Neuronal stem cell (in vitro differentiated cells): ENCODE measurements at regions not wholly inside any gene's neighbourhood (a gene's known extent, or its start where the extent isn't known, plus 50 kb on each side); places are given as distances from the start of the nearest gene placed in this dataset.

Experiments
- DNase-seq: peaks from one replicate; pipeline ENCODE4 v3.0.0-alpha.2; 2013; ENCODE audit warnings: low spot score
- H2AFZ ChIP-seq: one replicate; pipeline ENCODE4 v1.6.1; 2013; ENCODE audit warnings: mild to moderate bottlenecking, low read length, inconsistent platforms
- H2AK5ac ChIP-seq: 2 replicates; pipeline ENCODE4 v1.6.1; 2013; ENCODE audit warnings: low read depth, mild to moderate bottlenecking, inconsistent platforms, low read length, moderate library complexity, mixed read lengths
- H2BK120ac ChIP-seq: 2 replicates; pipeline ENCODE4 v1.6.1; 2013; ENCODE audit warnings: low read depth, mild to moderate bottlenecking, inconsistent platforms, low read length, moderate library complexity, mixed read lengths
- H2BK12ac ChIP-seq: one replicate; pipeline ENCODE4 v1.6.1; 2013; ENCODE audit warnings: low read length, inconsistent platforms
- H2BK15ac ChIP-seq: 2 replicates; pipeline ENCODE4 v1.6.1; 2013; ENCODE audit warnings: mild to moderate bottlenecking, low read length, inconsistent platforms, mixed read lengths
- H2BK5ac ChIP-seq: one replicate; pipeline ENCODE4 v1.6.1; 2013; ENCODE audit warnings: inconsistent platforms, mild to moderate bottlenecking, low read length, moderate library complexity
- H3K14ac ChIP-seq: one replicate; pipeline ENCODE4 v1.6.1; 2013; ENCODE audit warnings: low read length, inconsistent platforms
- H3K18ac ChIP-seq: 2 replicates; pipeline ENCODE4 v1.6.1; 2013; ENCODE audit warnings: low read length, inconsistent platforms
- H3K23ac ChIP-seq: 2 replicates; pipeline ENCODE4 v1.6.1; 2013; ENCODE audit warnings: low read depth, mild to moderate bottlenecking, mixed read lengths, low read length, inconsistent platforms; ENCODE audit not compliant: poor library complexity
- H3K27ac ChIP-seq: replicated peaks from 3 replicates; pipeline ENCODE4 v1.5.1; 2013; ENCODE audit warnings: low read length, inconsistent platforms
- H3K27me3 ChIP-seq, 3 experiments: 2 replicates each; pipeline ENCODE4 v1.6.1; 2013; ENCODE audit warnings: low read length in 3 of 3, mild to moderate bottlenecking in 2 of 3, inconsistent platforms in 1 of 3, low read depth in 1 of 3, mixed read lengths in 1 of 3, moderate library complexity in 1 of 3; ENCODE audit not compliant: control insufficient read depth in 3 of 3, insufficient read depth in 3 of 3
- H3K36me3 ChIP-seq, 2 donors: replicated peaks in 1 of 2; 2 replicates each; pipeline ENCODE4 v1.6.1; 2013; ENCODE audit warnings: low read length in 2 of 2; ENCODE audit not compliant: control insufficient read depth in 2 of 2, insufficient read depth in 2 of 2
- H3K4ac ChIP-seq: 2 replicates; pipeline ENCODE4 v1.6.1; 2013; ENCODE audit warnings: inconsistent platforms, mild to moderate bottlenecking, low read length, moderate library complexity
- H3K4me1 ChIP-seq, 2 donors: 1 replicate in 1 of 2; 2 replicates in 1 of 2; pipeline ENCODE4 v1.6.1; 2013; ENCODE audit warnings: low read length in 2 of 2, low read depth in 1 of 2; ENCODE audit not compliant: control insufficient read depth in 2 of 2, insufficient read depth in 1 of 2
- H3K4me2 ChIP-seq: one replicate; pipeline ENCODE4 v1.6.1; 2013; ENCODE audit warnings: mild to moderate bottlenecking, low read length, inconsistent platforms; ENCODE audit not compliant: insufficient read depth, poor library complexity, severe bottlenecking
- H3K4me3 ChIP-seq, 2 donors: 2 replicates each; pipeline ENCODE4 v1.5.1; 2013; ENCODE audit warnings: low read length in 2 of 2, mild to moderate bottlenecking in 2 of 2, inconsistent platforms in 1 of 2, moderate library complexity in 1 of 2
- H3K79me1 ChIP-seq: one replicate; pipeline ENCODE4 v1.6.1; 2013; ENCODE audit warnings: low read depth, mild to moderate bottlenecking, inconsistent platforms, low read length, moderate library complexity
- H3K9ac ChIP-seq: one replicate; pipeline ENCODE4 v1.6.1; 2013; ENCODE audit warnings: mild to moderate bottlenecking, low read depth, low read length, inconsistent platforms; ENCODE audit not compliant: poor library complexity
- H3K9me3 ChIP-seq, 2 donors: replicated peaks in 1 of 2; 2 replicates each; pipeline versions ENCODE3 to v1.6.1; 2013; ENCODE audit warnings: low read length in 2 of 2, mild to moderate bottlenecking in 2 of 2, inconsistent platforms in 1 of 2, low read depth in 1 of 2, mixed read lengths in 1 of 2, moderate library complexity in 1 of 2; ENCODE audit not compliant: control insufficient read depth in 2 of 2, insufficient read depth in 1 of 2
- H4K8ac ChIP-seq: one replicate; pipeline ENCODE4 v1.6.1; 2013; ENCODE audit warnings: low read depth, mild to moderate bottlenecking, inconsistent platforms, low read length, moderate library complexity
- H4K91ac ChIP-seq: one replicate; pipeline ENCODE4 v1.6.1; 2013; ENCODE audit warnings: low read length, low read depth, mild to moderate bottlenecking, inconsistent platforms; ENCODE audit not compliant: poor library complexity
- WGBS, 2 donors: extraction: QIAGEN DNeasy Blood & Tissue Kit; methylation state at CpG; one replicate each; pipeline ENCODE4 v1.1.7; 2013; ENCODE audit warnings: missing lambda C conversion rate in 2 of 2, mixed read lengths in 1 of 2; ENCODE audit not compliant: insufficient read length in 2 of 2, insufficient replicate concordance in 1 of 2; ENCODE audit errors: extremely low coverage in 2 of 2; 5-methylcytosine and 5-hydroxymethylcytosine counted together

GRCh38 chr16:5678371-5678770, 580.8 kb upstream of the EEF2KMT start:
- H3K9ac ChIP-seq = no peak overlapping the region
- H2BK12ac ChIP-seq = no peak overlapping the region
- WGBS, 2 donors = no CpG with 5 or more reads among the region's 7 CpGs
- no peak overlapping the region for H4K91ac ChIP-seq
- no peak overlapping the region for H2BK120ac ChIP-seq
- no peak overlapping the region for H2BK15ac ChIP-seq
- no peak overlapping the region for H2AK5ac ChIP-seq
- H3K23ac ChIP-seq = no peak overlapping the region
- no peaks in the 10 kb centered on the region for H3K79me1 ChIP-seq
- H3K4me1 ChIP-seq = peaks cover 0 to 2% of the 10 kb centered on the region in 2 donors
- no peak overlapping the region for H3K18ac ChIP-seq
- H4K8ac ChIP-seq = no peak overlapping the region
- H3K4me2 ChIP-seq = no peak overlapping the region
- H3K14ac ChIP-seq = no peak overlapping the region
- no peaks in the 10 kb centered on the region for H3K36me3 ChIP-seq
- no peaks in the 10 kb centered on the region for H3K9me3 ChIP-seq
- no peak overlapping the region for H3K27ac ChIP-seq
- no peaks in the 10 kb centered on the region for H3K27me3 ChIP-seq
- H2BK5ac ChIP-seq = no peak overlapping the region
- no peak overlapping the region for H2AFZ ChIP-seq
- DNase-seq = peak; percentile 58
- no peak overlapping the region for H3K4ac ChIP-seq
- no peak overlapping the region for H3K4me3 ChIP-seq

GRCh38 chr16:5671421-5671820, 573.8 kb upstream of the EEF2KMT start:
- no peak overlapping the region for H2BK5ac ChIP-seq
- H3K36me3 ChIP-seq = no peaks in the 10 kb centered on the region
- H3K9ac ChIP-seq = no peak overlapping the region
- H3K14ac ChIP-seq = no peak overlapping the region
- no peaks in the 10 kb centered on the region for H3K27me3 ChIP-seq
- H3K4me2 ChIP-seq = no peak overlapping the region
- DNase-seq = no peak
- H3K4ac ChIP-seq = no peak overlapping the region
- no peak overlapping the region for H3K4me3 ChIP-seq
- H3K79me1 ChIP-seq = no peaks in the 10 kb centered on the region
- H2AK5ac ChIP-seq = no peak overlapping the region
- no peak overlapping the region for H4K8ac ChIP-seq
- no peak overlapping the region for H3K18ac ChIP-seq
- H2BK15ac ChIP-seq = no peak overlapping the region
- H3K4me1 ChIP-seq = peaks cover 0 to 4% of the 10 kb centered on the region in 2 donors
- no peak overlapping the region for H3K23ac ChIP-seq
- no peak overlapping the region for H3K27ac ChIP-seq
- H2BK120ac ChIP-seq = no peak overlapping the region
- no CpG with 5 or more reads among the region's 2 CpGs for WGBS, 2 donors
- H2BK12ac ChIP-seq = no peak overlapping the region
- no peaks in the 10 kb centered on the region for H3K9me3 ChIP-seq
- no peak overlapping the region for H4K91ac ChIP-seq
- no peak overlapping the region for H2AFZ ChIP-seq

GRCh38 chr16:5670198-5670597, 572.6 kb upstream of the EEF2KMT start:
- no peak for DNase-seq

GRCh38 chr16:5668553-5668952, 571.0 kb upstream of the EEF2KMT start:
- Histone ChIP-seq H3K9me3 (no peaks in the 10 kb centered on the region), H3K4me3 (no peak overlapping the region), H2BK15ac (no peak overlapping the region), H4K91ac (no peak overlapping the region), H3K27ac (no peak overlapping the region), H2BK12ac (no peak overlapping the region), H3K79me1 (no peaks in the 10 kb centered on the region), H2BK5ac (no peak overlapping the region), H3K9ac (no peak overlapping the region), H3K23ac (no peak overlapping the region), H3K18ac (no peak overlapping the region), H2AFZ (no peak overlapping the region), H3K27me3 (peaks cover 0 to 8% (median 0%) of the 10 kb centered on the region in 3 experiments), H3K4me2 (no peak overlapping the region), H2BK120ac (no peak overlapping the region), H3K4ac (no peak overlapping the region), H4K8ac (no peak overlapping the region), H3K4me1 (peaks cover 0 to 1% of the 10 kb centered on the region in 2 donors), H2AK5ac (no peak overlapping the region), H3K14ac (no peak overlapping the region), H3K36me3 (no peaks in the 10 kb centered on the region)
- no peak for DNase-seq
- no CpG with 5 or more reads among the region's 2 CpGs for WGBS, 2 donors

More at GRCh38 chr16:5670198-5670597, 572.6 kb upstream of the EEF2KMT start:
- Histone ChIP-seq H2BK120ac (no peak overlapping the region), H3K27me3 (peaks cover 0 to 8% (median 0%) of the 10 kb centered on the region in 3 experiments), H3K18ac (no peak overlapping the region), H3K27ac (no peak overlapping the region), H3K4me2 (no peak overlapping the region), H3K4ac (no peak overlapping the region), H4K8ac (no peak overlapping the region), H3K14ac (no peak overlapping the region), H2BK15ac (no peak overlapping the region), H3K4me3 (no peak overlapping the region), H2BK5ac (no peak overlapping the region), H2BK12ac (no peak overlapping the region), H3K79me1 (no peaks in the 10 kb centered on the region), H3K4me1 (peaks cover 0 to 1% of the 10 kb centered on the region in 2 donors), H2AK5ac (no peak overlapping the region), H3K9me3 (no peaks in the 10 kb centered on the region), H3K36me3 (no peaks in the 10 kb centered on the region), H3K23ac (no peak overlapping the region), H4K91ac (no peak overlapping the region), H2AFZ (no peak overlapping the region), H3K9ac (no peak overlapping the region)
- no CpG with 5 or more reads among the region's 2 CpGs for WGBS, 2 donors
